GM21737 (cell line): ENCODE measurements at regions not wholly inside any gene's neighbourhood (a gene's known extent, or its start where the extent isn't known, plus 50 kb on each side); places are given as distances from the start of the nearest gene placed in this dataset.
"Not testable (repeated sequence)": the region's sequence is repeated elsewhere in the genome, so short reads cannot be mapped to it uniquely, and the experiment has no call there.

Experiments
- ATAC-seq: cut with Tn5 transposase; IDR thresholded peaks from one replicate; pipeline ENCODE4 v1.9.1; 2021; ENCODE audit warnings: mild to moderate bottlenecking, moderate library complexity; ENCODE audit not compliant: unreplicated experiment

- ATAC-seq, result not testable (repeated sequence)
These were observed 95.5 kb upstream of the PLEKHM1 start for GRCh38 chr17:45585794-45586650.

DNA sequence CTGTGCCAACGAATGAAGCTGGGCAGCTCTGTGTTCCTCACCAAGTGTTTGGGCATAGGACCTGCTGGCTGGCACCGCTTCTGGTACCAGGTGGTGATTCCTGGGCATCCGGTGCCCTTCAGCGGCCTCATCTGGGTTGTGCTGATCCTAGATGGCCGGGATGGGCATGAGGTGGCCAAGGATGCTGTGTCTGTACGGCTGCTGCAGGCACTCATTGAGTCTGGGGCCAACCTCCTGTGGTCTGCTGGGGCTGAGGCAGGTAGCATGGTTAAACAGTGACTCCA lies 96.1 kb upstream of the PLEKHM1 start:
- ATAC-seq, result not testable (repeated sequence)

GRCh38 chr17:45592433-45592923 lies 102.0 kb upstream of the PLEKHM1 start:
- ATAC-seq, result not testable (repeated sequence)

GRCh38 chr17:45596347-45596746 lies 105.8 kb upstream of the PLEKHM1 start:
- ATAC-seq, result not testable (repeated sequence)

DNA sequence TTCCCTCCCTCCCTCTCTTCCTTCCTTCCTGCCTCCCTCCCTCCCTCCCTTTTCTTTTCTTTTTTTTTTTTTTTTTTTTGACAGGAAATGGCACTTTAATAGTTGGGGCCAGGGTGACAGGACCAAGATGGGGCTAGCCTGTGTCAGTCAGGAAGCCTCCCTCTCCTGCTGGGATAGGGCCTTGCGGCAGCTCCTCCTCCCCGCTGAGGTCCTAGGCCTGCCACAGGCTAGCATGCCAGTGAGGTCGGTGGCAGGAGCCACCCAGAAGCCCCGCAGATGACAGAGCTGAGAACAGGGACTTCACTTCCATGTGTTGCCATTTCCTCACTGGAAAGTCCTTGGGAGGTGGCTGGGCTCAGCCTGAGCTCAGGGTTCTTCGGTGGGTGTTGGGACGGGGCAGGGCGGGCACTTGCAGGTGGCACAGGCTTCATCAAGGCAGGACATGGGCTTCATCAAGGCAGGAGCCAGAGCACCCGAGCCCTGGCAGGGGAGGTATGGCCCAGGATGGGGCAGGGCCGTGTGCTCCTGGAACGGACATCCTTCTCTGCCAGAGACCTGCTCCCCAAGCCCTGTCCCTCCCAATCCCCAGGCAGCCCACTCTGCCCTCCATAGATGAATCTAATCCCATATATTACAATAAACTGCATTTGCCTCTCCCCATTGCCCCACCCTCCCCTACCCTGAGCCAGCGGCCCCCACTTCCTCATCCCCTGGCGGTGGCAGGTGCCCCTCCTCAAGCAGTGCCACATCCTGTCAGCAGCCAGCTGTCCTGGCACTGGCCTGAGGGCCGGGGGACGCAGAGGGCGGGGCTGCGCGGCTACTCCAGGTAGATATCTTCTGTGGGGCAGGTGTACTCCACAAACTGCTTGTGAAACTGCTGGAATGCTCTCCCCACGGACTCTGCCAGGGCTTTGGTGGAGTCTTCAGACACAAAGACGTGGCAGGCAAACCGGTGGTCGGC lies 109.8 kb upstream of the PLEKHM1 start:
- ATAC-seq, result not testable (repeated sequence)

DNA sequence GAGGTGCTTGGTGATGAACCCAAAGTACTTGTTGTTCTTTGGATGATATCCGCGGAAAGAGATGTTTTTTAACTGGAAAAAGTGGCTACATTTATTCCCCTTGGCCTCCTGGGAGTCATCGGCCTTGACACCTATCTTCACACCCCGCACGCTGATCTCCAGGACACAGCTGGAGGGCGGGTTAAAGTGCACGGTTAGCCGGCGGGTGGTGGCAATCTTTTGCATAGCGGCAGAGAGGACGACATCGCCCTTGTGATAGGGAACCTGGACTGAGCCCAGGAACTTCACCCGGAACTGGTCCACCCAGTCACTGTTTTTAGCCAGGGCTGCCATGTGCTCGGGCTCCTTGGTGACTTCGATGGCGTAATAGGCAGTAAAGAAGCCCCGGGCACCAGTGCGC lies 110.5 kb upstream of the PLEKHM1 start:
- not testable (repeated sequence) for ATAC-seq

GRCh38 chr17:45601605-45602539 lies 111.4 kb upstream of the PLEKHM1 start:
- ATAC-seq, result not testable (repeated sequence)

DNA sequence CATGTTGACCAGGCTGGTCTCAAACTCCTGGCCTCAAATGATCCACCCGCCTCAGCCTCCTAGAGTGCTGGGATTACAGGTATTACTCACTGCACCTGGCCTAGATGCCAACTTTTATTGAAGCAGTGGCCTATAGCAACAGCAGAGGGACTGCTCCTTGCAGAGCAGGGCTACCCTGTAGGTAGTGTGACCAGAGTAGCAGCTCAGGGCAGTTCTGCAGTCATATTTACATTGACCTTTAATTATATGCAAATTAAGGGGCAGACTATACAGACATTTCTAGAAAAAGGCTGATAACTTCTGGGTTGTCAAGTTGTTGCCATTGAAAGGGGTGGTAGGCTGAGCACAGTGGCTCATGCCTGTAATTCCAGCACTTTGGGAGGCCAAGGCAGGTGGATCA lies 115.2 kb upstream of the PLEKHM1 start:
- not testable (repeated sequence) for ATAC-seq

DNA sequence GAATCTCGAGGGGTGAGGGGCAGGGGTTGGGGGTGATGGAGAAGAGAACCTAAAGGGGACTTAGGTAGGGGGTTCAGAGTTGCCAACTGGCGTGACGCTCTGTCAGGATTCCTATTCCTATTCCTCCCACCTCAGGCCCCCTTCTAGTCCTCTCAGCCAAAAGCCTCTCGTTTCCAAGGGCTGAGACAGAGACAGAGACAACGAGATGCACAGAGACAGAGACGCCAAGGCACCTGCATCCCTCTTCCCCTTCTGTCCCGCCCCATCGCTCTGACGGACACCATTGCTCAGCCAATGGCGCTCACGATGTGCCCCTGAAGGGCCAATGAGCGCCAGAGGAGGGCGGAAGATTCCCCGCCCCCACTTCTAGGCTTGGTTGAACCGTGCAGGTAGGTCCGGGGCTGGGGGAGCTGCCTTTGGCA lies 129.5 kb upstream of the PLEKHM1 start:
- ATAC-seq, result peak; percentile 98

DNA sequence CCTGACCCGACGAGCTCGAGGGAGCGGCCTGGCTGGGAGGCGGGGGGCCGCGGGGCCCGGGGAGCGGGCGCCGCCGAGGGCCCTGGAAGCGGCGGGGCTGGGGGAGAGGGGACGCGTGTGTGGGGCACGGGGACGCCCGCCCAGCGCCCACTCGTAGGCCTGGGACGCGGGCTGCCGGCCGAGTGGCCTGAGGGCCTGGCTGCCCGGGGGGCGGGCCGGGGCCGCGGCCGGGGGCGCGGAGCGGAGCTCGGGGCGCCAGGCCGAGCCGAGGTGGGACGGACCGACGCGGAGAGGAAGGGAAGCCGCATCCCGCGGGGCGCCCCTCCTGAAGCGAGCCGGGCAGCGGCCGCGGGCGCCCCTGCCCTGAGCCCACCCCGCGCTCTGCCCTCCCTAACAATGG lies 129.9 kb upstream of the PLEKHM1 start:
- peak; percentile 42 for ATAC-seq

DNA sequence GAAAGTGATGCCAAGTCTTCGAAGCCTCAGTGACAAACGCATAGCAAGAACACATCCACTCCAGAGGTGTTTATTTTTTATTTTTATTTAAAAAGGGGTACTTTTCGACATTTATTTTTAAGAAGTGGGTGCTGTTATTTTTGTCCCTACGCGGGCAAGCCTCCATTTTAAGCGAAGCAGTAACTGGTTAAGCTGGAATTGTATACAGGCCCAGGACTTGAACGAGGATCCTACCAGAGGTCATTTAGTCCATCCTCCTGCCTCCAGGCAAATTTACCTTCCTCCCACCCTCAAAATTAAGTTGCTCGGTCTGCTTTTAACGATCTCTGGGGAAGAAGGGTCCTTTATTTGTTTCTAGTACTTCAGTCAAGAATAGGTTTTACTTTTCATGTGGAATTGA lies 130.6 kb upstream of the PLEKHM1 start:
- ATAC-seq, result not testable (repeated sequence)

GRCh38 chr17:45622295-45622694 lies 131.8 kb upstream of the PLEKHM1 start:
- not testable (repeated sequence) for ATAC-seq

- ATAC-seq, result no peak
These were observed 137.5 kb upstream of the PLEKHM1 start for GRCh38 chr17:45628019-45628418.

GRCh38 chr17:45631941-45632340 lies 141.4 kb upstream of the PLEKHM1 start:
- no peak for ATAC-seq

- ATAC-seq, result no peak
These were observed 144.7 kb upstream of the CRHR1 start for GRCh38 chr17:45639297-45639849.

DNA sequence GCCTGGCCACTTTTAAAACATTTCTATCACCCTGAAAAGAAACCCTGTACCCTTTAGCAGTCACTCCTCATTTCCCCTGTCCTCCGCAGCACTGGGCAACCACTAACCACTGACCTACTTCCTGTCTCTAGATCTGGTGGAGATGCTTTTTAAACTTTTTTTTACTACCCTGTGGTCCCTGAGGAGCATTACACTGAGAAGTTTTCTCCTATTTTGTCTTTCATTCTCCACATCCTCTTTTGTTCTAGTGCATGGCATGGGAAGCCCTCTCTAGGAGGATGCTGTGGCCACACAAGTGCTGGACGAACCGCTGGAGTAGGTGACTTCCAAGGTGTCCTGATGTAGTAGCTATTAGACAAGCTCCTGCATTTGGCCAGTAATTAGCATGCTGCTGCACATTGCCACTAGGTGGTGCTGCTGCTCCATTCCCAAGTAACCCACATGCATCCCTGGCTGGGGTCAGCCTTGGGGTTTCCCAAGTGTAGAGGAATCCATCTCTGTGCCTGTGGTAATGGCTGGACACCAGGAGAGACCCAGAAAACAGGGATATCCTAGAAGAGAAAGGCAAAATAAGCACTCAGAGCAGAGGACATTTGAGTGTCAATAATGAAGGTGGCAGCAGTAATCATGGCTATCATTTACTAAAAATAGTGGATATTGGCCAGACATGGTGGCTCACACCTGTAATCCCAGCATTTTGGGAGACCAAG lies 143.8 kb upstream of the CRHR1 start:
- ATAC-seq, result no peak

DNA sequence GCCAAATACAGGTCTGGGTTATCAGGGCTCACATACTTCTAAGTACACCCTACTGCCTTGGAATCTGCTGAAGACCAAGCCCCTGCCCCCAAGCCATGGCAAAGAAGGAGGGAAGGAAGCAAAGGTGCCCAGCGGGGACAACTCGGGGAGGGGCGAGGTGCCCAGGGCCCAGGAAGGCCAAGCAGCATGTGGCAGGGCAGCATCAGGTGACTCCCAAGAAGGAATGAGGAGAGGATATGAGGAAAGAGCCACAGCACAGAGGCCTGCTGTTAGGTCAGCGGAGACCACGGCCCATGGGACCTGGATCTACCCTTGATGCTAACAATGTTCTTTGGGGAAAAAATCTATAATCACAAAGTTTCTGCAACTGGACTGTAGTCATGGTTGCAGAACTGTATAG lies 142.6 kb upstream of the CRHR1 start:
- no peak for ATAC-seq

- no peak for ATAC-seq
These were observed 140.5 kb upstream of the CRHR1 start for GRCh38 chr17:45643591-45643990.

DNA sequence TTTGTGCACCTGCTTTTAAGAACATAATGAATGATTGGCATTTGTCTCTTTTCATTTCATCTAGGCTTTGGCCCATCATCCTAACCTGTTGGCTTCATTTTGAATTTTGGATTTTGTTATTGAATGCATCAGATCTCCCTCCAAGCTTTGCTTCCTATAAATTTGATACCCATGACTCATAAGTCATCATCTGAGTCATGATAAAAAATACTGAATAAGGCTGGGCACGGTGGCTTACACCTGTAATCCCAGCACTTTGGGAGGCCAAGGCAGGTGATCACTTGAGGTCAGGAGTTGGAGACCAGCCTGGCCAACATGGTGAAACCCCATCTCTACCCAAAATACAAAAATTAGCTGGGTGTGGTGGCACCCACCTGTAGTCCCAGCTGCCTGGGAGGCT lies 139.5 kb upstream of the CRHR1 start:
- not testable (repeated sequence) for ATAC-seq

DNA sequence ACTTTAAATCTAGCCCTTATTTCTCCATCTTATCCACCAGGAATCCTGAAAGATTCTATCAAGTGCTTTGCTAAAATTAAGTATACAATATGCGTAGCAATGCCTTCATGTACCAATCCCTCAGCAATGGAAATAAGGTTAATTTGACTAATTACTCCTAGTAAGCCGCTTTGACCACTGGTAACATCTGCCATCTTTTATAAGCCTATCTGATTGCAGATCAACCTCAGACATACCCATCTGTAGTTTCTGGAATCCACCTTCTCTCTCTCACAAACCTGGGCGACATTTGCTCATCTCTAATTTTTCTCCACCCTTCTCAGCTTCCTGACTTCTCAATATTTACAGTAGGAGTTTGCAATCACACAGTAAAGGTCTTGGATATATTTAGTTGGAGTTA lies 138.8 kb upstream of the CRHR1 start:
- ATAC-seq, result no peak
